ENCODE measurements at regions not wholly inside any gene's neighbourhood (a gene's known extent, or its start where the extent isn't known, plus 50 kb on each side); places are given as distances from the start of the nearest gene placed in this dataset.

GRCh38 chr18:26614374-26614773 lies 66.0 kb upstream of the KCTD1 start:
- ChIA-PET CTCF (ENCODE audit: low intra/inter-chr PET ratio, low total read pairs) (no interaction called here), POLR2A (no interaction called here)
- FAIRE-seq = no peak
- TF ChIP-seq ZUFSP (CRISPR knock-in tag; IDR thresholded peaks at IDR 0.05; ENCODE audit: borderline replicate concordance) (no peak), AKNA (CRISPR knock-in tag; IDR thresholded peaks at IDR 0.05; ENCODE audit: borderline replicate concordance) (no peak), ZNF7 (CRISPR knock-in tag; IDR thresholded peaks at IDR 0.05) (no peak), ZNF792 (CRISPR knock-in tag; IDR thresholded peaks at IDR 0.05) (no peak), ZNF747 (CRISPR knock-in tag; IDR thresholded peaks at IDR 0.05; ENCODE audit: borderline replicate concordance) (no peak), BATF2 (CRISPR knock-in tag; IDR thresholded peaks at IDR 0.05) (no peak), ATRX (CRISPR knock-in tag; IDR thresholded peaks at IDR 0.05; ENCODE audit: borderline replicate concordance) (no peak), GATAD2A (CRISPR knock-in tag; IDR thresholded peaks at IDR 0.05) (no peak), ZMYM4 (CRISPR knock-in tag; IDR thresholded peaks at IDR 0.05) (no peak), UBTF (CRISPR knock-in tag; IDR thresholded peaks at IDR 0.05) (no peak)
- TF ChIP-seq, protein P1, sequence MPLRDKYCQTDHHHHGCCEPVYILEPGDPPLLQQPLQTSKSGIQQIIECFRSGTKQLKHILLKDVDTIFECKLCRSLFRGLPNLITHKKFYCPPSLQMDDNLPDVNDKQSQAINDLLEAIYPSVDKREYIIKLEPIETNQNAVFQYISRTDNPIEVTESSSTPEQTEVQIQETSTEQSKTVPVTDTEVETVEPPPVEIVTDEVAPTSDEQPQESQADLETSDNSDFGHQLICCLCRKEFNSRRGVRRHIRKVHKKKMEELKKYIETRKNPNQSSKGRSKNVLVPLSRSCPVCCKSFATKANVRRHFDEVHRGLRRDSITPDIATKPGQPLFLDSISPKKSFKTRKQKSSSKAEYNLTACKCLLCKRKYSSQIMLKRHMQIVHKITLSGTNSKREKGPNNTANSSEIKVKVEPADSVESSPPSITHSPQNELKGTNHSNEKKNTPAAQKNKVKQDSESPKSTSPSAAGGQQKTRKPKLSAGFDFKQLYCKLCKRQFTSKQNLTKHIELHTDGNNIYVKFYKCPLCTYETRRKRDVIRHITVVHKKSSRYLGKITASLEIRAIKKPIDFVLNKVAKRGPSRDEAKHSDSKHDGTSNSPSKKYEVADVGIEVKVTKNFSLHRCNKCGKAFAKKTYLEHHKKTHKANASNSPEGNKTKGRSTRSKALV (CRISPR knock-in tag; IDR thresholded peaks at IDR 0.05) = no peak
- TF ChIP-seq, protein P2, sequence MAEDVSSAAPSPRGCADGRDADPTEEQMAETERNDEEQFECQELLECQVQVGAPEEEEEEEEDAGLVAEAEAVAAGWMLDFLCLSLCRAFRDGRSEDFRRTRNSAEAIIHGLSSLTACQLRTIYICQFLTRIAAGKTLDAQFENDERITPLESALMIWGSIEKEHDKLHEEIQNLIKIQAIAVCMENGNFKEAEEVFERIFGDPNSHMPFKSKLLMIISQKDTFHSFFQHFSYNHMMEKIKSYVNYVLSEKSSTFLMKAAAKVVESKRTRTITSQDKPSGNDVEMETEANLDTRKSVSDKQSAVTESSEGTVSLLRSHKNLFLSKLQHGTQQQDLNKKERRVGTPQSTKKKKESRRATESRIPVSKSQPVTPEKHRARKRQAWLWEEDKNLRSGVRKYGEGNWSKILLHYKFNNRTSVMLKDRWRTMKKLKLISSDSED (CRISPR knock-in tag; IDR thresholded peaks at IDR 0.05) = no peak

More at GRCh38 chr18:26614374-26614773, 66.0 kb upstream of the KCTD1 start:
- no peaks in the 10 kb centered on the region for H3K36me3 ChIP-seq (replicated peaks in 1 of 2; ENCODE audit: control insufficient read depth in 1 of 2, insufficient read depth in 2 of 2, low read length in 2 of 2)
- 2% methylated on average over 3 of the region's 3 CpGs for WGBS (ENCODE audit: low lambda C conversion rate)
- H3K9me3 ChIP-seq (ENCODE audit: low read length) = no peaks in the 10 kb centered on the region
- H3K27ac ChIP-seq (ENCODE audit: extremely low read length, insufficient read depth, low read length) = no peak overlapping the region
- no peaks in the 10 kb centered on the region for H3K79me2 ChIP-seq (ENCODE audit: insufficient read depth, low read length)
- no peak overlapping the region for H3K4me3 ChIP-seq (replicated peaks in 1 of 3; ENCODE audit: insufficient read depth in 1 of 3, low read depth in 2 of 3, low read length in 3 of 3)
- H2AFZ ChIP-seq (ENCODE audit: low read length) = no peak overlapping the region
- in situ Hi-C loops (cut with HindIII; ENCODE audit: extremely low pct_ligation_motif_present, low pct_unique_long_range_greater_than_20kb) = no loop called here
- DNase-seq (ENCODE audit: low spot score) (no peak), ATAC-seq (no peak)
- no peak overlapping the region for H3K4me2 ChIP-seq (ENCODE audit: low read depth, low read length)
- intact Hi-C loops (cut with micrococcal nuclease; ENCODE audit: unreplicated experiment) = no loop called here
- no peaks in the 10 kb centered on the region for H3K4me1 ChIP-seq (ENCODE audit: insufficient read depth, low read length)
- no peak overlapping the region for H3K9ac ChIP-seq (ENCODE audit: insufficient read depth, low read depth, low read length)
- no TSS peak for BruUV-seq (replicated peaks)
- H4K20me1 ChIP-seq (ENCODE audit: insufficient read depth, low read length) = no peaks in the 10 kb centered on the region
- H3K27me3 ChIP-seq (ENCODE audit: control insufficient read depth in 1 of 2, insufficient read depth in 2 of 2, low read length in 2 of 2) = no peaks in the 10 kb centered on the region; a peak in 1 of 5 replicates
